ENCODE measurements at regions not wholly inside any gene's neighbourhood (a gene's known extent, or its start where the extent isn't known, plus 50 kb on each side); places are given as distances from the start of the nearest gene placed in this dataset.

GRCh38 chr2:8241317-8241716 is 440.5 kb upstream of the ID2 start:
- TF ChIP-seq CTCF (conservative IDR thresholded peaks at IDR 0.05; ENCODE audit: low read length) (no peak), EZH2phosphoT487 (IDR thresholded peaks at IDR 0.05; ENCODE audit: borderline replicate concordance) (no peak)

Measured in Loucy (cell line).